ENCODE measurements at regions not wholly inside any gene's neighbourhood (a gene's known extent, or its start where the extent isn't known, plus 50 kb on each side); places are given as distances from the start of the nearest gene placed in this dataset.

DNA sequence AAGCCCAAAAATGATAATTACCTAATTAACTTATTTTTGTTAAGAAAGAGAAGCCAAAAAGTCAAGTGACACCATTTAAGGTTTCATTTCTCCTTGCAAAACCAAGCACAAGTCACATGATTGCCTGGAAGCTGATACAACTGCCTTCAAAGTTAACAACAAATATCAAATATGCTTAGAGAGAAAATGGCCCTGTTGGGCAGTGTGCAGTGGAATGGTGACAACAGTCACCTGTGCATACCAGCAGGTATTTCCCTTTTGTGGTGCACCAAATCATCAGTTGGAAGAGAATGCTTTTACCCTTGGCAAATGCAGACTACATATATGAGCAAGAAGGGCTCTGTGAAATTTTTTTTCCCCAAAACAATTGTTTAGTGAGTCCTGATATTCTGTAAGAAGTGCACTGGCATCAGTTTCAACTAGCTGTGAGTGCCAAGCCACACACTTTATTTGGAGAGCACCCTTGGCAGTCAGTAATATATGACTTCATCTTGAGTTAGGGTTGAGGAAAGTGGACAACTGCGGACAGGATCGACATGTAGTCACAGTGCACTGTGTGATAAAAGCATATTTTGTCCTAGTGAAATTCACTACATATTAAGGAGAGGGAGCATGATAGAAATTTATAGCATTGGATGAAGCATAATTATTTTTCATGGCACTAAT lies 74.9 kb upstream of the DOCK10 start:
- TF ChIP-seq POLR2A (IDR thresholded peaks at IDR 0.05) (no peak), POLR2AphosphoS5 (IDR thresholded peaks at IDR 0.05) (no peak)
- TF ChIP-seq, protein P1, sequence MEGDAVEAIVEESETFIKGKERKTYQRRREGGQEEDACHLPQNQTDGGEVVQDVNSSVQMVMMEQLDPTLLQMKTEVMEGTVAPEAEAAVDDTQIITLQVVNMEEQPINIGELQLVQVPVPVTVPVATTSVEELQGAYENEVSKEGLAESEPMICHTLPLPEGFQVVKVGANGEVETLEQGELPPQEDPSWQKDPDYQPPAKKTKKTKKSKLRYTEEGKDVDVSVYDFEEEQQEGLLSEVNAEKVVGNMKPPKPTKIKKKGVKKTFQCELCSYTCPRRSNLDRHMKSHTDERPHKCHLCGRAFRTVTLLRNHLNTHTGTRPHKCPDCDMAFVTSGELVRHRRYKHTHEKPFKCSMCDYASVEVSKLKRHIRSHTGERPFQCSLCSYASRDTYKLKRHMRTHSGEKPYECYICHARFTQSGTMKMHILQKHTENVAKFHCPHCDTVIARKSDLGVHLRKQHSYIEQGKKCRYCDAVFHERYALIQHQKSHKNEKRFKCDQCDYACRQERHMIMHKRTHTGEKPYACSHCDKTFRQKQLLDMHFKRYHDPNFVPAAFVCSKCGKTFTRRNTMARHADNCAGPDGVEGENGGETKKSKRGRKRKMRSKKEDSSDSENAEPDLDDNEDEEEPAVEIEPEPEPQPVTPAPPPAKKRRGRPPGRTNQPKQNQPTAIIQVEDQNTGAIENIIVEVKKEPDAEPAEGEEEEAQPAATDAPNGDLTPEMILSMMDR (IDR thresholded peaks at IDR 0.05): no peak

All from upper lobe of left lung (tissue), 4 donors.